Activated naive CD4-positive, alpha-beta T cell treated with anti-CD3 and anti-CD28 coated beads, Interleukin-2, amount 50 U/mL, for 72 hours (primary cell): ENCODE measurements at regions not wholly inside any gene's neighbourhood (a gene's known extent, or its start where the extent isn't known, plus 50 kb on each side); places are given as distances from the start of the nearest gene placed in this dataset.
A peak's percentile ranks its signal among the peaks of the same experiment; 100 is the strongest.

ENCODE experiments used
- ATAC-seq, 2 donors: fragments of 150-1000 bp; cut with Tn5 transposase; 2 replicates each; pipeline ENCODE4 v1.10.0; 2021; ENCODE audit warnings: mild to moderate bottlenecking in 2 of 2, moderate library complexity in 2 of 2
- DNase-seq, 2 donors: peaks; one replicate each; pipeline ENCODE4 v3.0.0; 2021 to 2022; ENCODE audit warnings: low spot score in 2 of 2
- H3K27ac Mint-ChIP-seq, 2 donors: one replicate each; pipeline ENCODE4 v1.8.0; 2022; ENCODE audit warnings: mild to moderate bottlenecking in 2 of 2, mixed read lengths in 2 of 2
- H3K36me3 Mint-ChIP-seq, 2 donors: one replicate each; pipeline ENCODE4 v1.8.0; 2022; ENCODE audit warnings: mixed read lengths in 2 of 2
- H3K9me3 Mint-ChIP-seq, 2 donors: one replicate each; pipeline ENCODE4 v1.8.0; 2022; ENCODE audit warnings: mixed read lengths in 2 of 2

- ATAC-seq (no peak), DNase-seq (no peak)
- Mint-ChIP-seq H3K27ac (no peak overlapping the region), H3K9me3 (peaks cover 5 to 8% of the 10 kb centered on the region in 2 donors), H3K36me3 (no peaks in the 10 kb centered on the region)
Measured at GRCh38 chr21:21907271-21907670, 909.1 kb downstream of the NCAM2 start.

- Mint-ChIP-seq H3K9me3 (peaks cover 4% of the 10 kb centered on the region in 2 donors), H3K36me3 (no peaks in the 10 kb centered on the region), H3K27ac (no peak overlapping the region)
- no peak for DNase-seq
- ATAC-seq: no peak
Measured at GRCh38 chr21:21915816-21916215, 917.6 kb downstream of the NCAM2 start.

GRCh38 chr21:21921410-21922232, 923.4 kb downstream of the NCAM2 start:
- H3K27ac Mint-ChIP-seq: no peak overlapping the region
- ATAC-seq (no peak), DNase-seq (no peak)
- H3K9me3 Mint-ChIP-seq: peaks cover 3 to 11% of the 10 kb centered on the region in 2 donors
- no peaks in the 10 kb centered on the region for H3K36me3 Mint-ChIP-seq

- DNase-seq (no peak), ATAC-seq (no peak)
- peaks cover 6 to 7% of the 10 kb centered on the region in 2 donors for H3K9me3 Mint-ChIP-seq
Measured at GRCh38 chr21:21929226-21929625, 931.0 kb downstream of the NCAM2 start.

GRCh38 chr21:21929789-21930188, 931.6 kb downstream of the NCAM2 start:
- no peak for ATAC-seq
- Mint-ChIP-seq H3K9me3 (peaks cover 6 to 7% of the 10 kb centered on the region in 2 donors), H3K27ac (no peak overlapping the region), H3K36me3 (no peaks in the 10 kb centered on the region)
- no peak for DNase-seq

More at GRCh38 chr21:21929226-21929625, 931.0 kb downstream of the NCAM2 start:
- Mint-ChIP-seq H3K36me3 (no peaks in the 10 kb centered on the region), H3K27ac (no peak overlapping the region)

GRCh38 chr21:21952566-21952965, 954.4 kb downstream of the NCAM2 start:
- Mint-ChIP-seq H3K9me3 (peaks cover 8 to 21% of the 10 kb centered on the region in 2 donors), H3K36me3 (no peaks in the 10 kb centered on the region), H3K27ac (no peak overlapping the region)
- ATAC-seq: no peak
- no peak for DNase-seq

GRCh38 chr21:21955204-21955603, 957.0 kb downstream of the NCAM2 start:
- H3K36me3 Mint-ChIP-seq: no peaks in the 10 kb centered on the region
- no peak for ATAC-seq
- H3K27ac Mint-ChIP-seq: no peak overlapping the region
- DNase-seq: no peak
- peaks cover 5 to 19% of the 10 kb centered on the region in 2 donors for H3K9me3 Mint-ChIP-seq

GRCh38 chr21:21957490-21957889, 959.3 kb downstream of the NCAM2 start:
- Mint-ChIP-seq H3K27ac (no peak overlapping the region), H3K36me3 (no peaks in the 10 kb centered on the region), H3K9me3 (peaks cover 3 to 11% of the 10 kb centered on the region in 2 donors)
- ATAC-seq (no peak), DNase-seq (no peak)

- peaks cover 17% of the 10 kb centered on the region in 2 donors for H3K9me3 Mint-ChIP-seq
- H3K36me3 Mint-ChIP-seq: no peaks in the 10 kb centered on the region
- DNase-seq (no peak), ATAC-seq (no peak)
- no peak overlapping the region for H3K27ac Mint-ChIP-seq
Measured at GRCh38 chr21:21963911-21964310, 965.7 kb downstream of the NCAM2 start.

GRCh38 chr21:21968810-21969209, 970.6 kb downstream of the NCAM2 start:
- no peak for ATAC-seq
- H3K36me3 Mint-ChIP-seq: no peaks in the 10 kb centered on the region
- H3K9me3 Mint-ChIP-seq: peaks cover 12 to 19% of the 10 kb centered on the region in 2 donors

GRCh38 chr21:21969211-21969610, 971.0 kb downstream of the NCAM2 start:
- H3K9me3 Mint-ChIP-seq: peaks cover 9 to 19% of the 10 kb centered on the region in 2 donors
- no peak overlapping the region for H3K27ac Mint-ChIP-seq
- DNase-seq: no peak
- H3K36me3 Mint-ChIP-seq: no peaks in the 10 kb centered on the region
- ATAC-seq: no peak

More at GRCh38 chr21:21968810-21969209, 970.6 kb downstream of the NCAM2 start:
- H3K27ac Mint-ChIP-seq: no peak overlapping the region
- DNase-seq: no peak

GRCh38 chr21:21971384-21971783, 973.2 kb downstream of the NCAM2 start:
- DNase-seq (no peak), ATAC-seq (no peak)
- no peak overlapping the region for H3K27ac Mint-ChIP-seq
- H3K36me3 Mint-ChIP-seq: no peaks in the 10 kb centered on the region
- peaks cover 6 to 11% of the 10 kb centered on the region in 2 donors for H3K9me3 Mint-ChIP-seq

- ATAC-seq (no peak), DNase-seq (no peak)
- H3K27ac Mint-ChIP-seq: no peak overlapping the region
- H3K9me3 Mint-ChIP-seq: peaks cover 0 to 5% of the 10 kb centered on the region in 2 donors
- H3K36me3 Mint-ChIP-seq: no peaks in the 10 kb centered on the region
Measured at GRCh38 chr21:21973806-21974205, 975.6 kb downstream of the NCAM2 start.

- DNase-seq (no peak), ATAC-seq (no peak)
- no peak overlapping the region for H3K27ac Mint-ChIP-seq
- H3K36me3 Mint-ChIP-seq: peaks cover 0 to 7% of the 10 kb centered on the region in 2 donors
- peaks cover 11 to 25% of the 10 kb centered on the region in 2 donors for H3K9me3 Mint-ChIP-seq
Measured at GRCh38 chr21:21996891-21997290, 998.7 kb downstream of the NCAM2 start.

GRCh38 chr21:21997390-21998333, 999.5 kb downstream of the NCAM2 start:
- peak overlapping the region in 1 of 2 donors; percentile 68 for H3K27ac Mint-ChIP-seq
- DNase-seq: no peak
- ATAC-seq: peak in 1 of 2 donors; percentile 20
- H3K9me3 Mint-ChIP-seq: peaks cover 11 to 25% of the 10 kb centered on the region in 2 donors
- peaks cover 0 to 9% of the 10 kb centered on the region in 2 donors for H3K36me3 Mint-ChIP-seq

GRCh38 chr21:22019766-22020165, 1021.6 kb downstream of the NCAM2 start:
- Mint-ChIP-seq H3K36me3 (no peaks in the 10 kb centered on the region), H3K27ac (peak overlapping the region in 1 of 2 donors; percentile 58), H3K9me3 (peaks cover 0 to 18% of the 10 kb centered on the region in 2 donors)
- DNase-seq (no peak), ATAC-seq (no peak)

GRCh38 chr21:22020221-22020620, 1022.0 kb downstream of the NCAM2 start:
- no peak overlapping the region for H3K27ac Mint-ChIP-seq
- ATAC-seq (no peak), DNase-seq (no peak)
- peaks cover 0 to 18% of the 10 kb centered on the region in 2 donors for H3K9me3 Mint-ChIP-seq
- H3K36me3 Mint-ChIP-seq: no peaks in the 10 kb centered on the region
